ENCODE measurements at regions not wholly inside any gene's neighbourhood (a gene's known extent, or its start where the extent isn't known, plus 50 kb on each side); places are given as distances from the start of the nearest gene placed in this dataset.

GRCh38 chr7:91503934-91504555 lies 239.8 kb downstream of the FZD1 start:
- TF ChIP-seq E2F4 (CRISPR knock-in tag; IDR thresholded peaks at IDR 0.05; ENCODE audit: borderline replicate concordance, low read depth) (no peak), ESRRA (CRISPR knock-in tag; IDR thresholded peaks at IDR 0.05; ENCODE audit: borderline replicate concordance) (no peak), CTCF (IDR thresholded peaks at IDR 0.05) (no peak), HMGXB4 (CRISPR knock-in tag; IDR thresholded peaks at IDR 0.05) (no peak), IRF1 (CRISPR knock-in tag; IDR thresholded peaks at IDR 0.05) (no peak), FOXJ3 (CRISPR knock-in tag; IDR thresholded peaks at IDR 0.05; ENCODE audit: borderline replicate concordance) (no peak)
